ENCODE measurements at regions not wholly inside any gene's neighbourhood (a gene's known extent, or its start where the extent isn't known, plus 50 kb on each side); places are given as distances from the start of the nearest gene placed in this dataset.

- DNase-seq (ENCODE audit: low spot score) = no peak
These were observed 1115.2 kb downstream of the TDRD15 start for GRCh38 chr2:22238967-22239366.

GRCh38 chr2:22247466-22247865 is 1123.7 kb downstream of the TDRD15 start:
- no peak for DNase-seq (ENCODE audit: low spot score)

GRCh38 chr2:22248851-22249250 is 1125.1 kb downstream of the TDRD15 start:
- DNase-seq (ENCODE audit: low spot score) = no peak

GRCh38 chr2:22253171-22253570 is 1129.4 kb downstream of the TDRD15 start:
- no peak for DNase-seq (ENCODE audit: low spot score)

GRCh38 chr2:22261165-22261564 is 1123.8 kb upstream of the KLHL29 start:
- DNase-seq (ENCODE audit: low spot score) = no peak

GRCh38 chr2:22270341-22270740 is 1114.6 kb upstream of the KLHL29 start:
- DNase-seq (ENCODE audit: low spot score) = no peak

GRCh38 chr2:22273853-22274252 is 1111.1 kb upstream of the KLHL29 start:
- DNase-seq (ENCODE audit: low spot score) = no peak

GRCh38 chr2:22274661-22275060 is 1110.3 kb upstream of the KLHL29 start:
- no peak for DNase-seq (ENCODE audit: low spot score)

GRCh38 chr2:22276696-22277095 is 1108.3 kb upstream of the KLHL29 start:
- DNase-seq (ENCODE audit: low spot score) = no peak

- DNase-seq (ENCODE audit: low spot score) = no peak
These were observed 1105.4 kb upstream of the KLHL29 start for GRCh38 chr2:22279541-22279940.

GRCh38 chr2:22281033-22281432 is 1103.9 kb upstream of the KLHL29 start:
- DNase-seq (ENCODE audit: low spot score) = no peak

GRCh38 chr2:22282220-22282619 is 1102.8 kb upstream of the KLHL29 start:
- no peak for DNase-seq (ENCODE audit: low spot score)

- no peak for DNase-seq (ENCODE audit: low spot score)
These were observed 1102.1 kb upstream of the KLHL29 start for GRCh38 chr2:22282916-22283315.

GRCh38 chr2:22283436-22283835 is 1101.5 kb upstream of the KLHL29 start:
- DNase-seq (ENCODE audit: low spot score) = no peak

GRCh38 chr2:22290302-22290701 is 1094.7 kb upstream of the KLHL29 start:
- DNase-seq (ENCODE audit: low spot score) = no peak

GRCh38 chr2:22290909-22291473 is 1094.0 kb upstream of the KLHL29 start:
- DNase-seq (ENCODE audit: low spot score) = no peak

- no peak for DNase-seq (ENCODE audit: low spot score)
These were observed 1083.8 kb upstream of the KLHL29 start for GRCh38 chr2:22301228-22301627.

- DNase-seq (ENCODE audit: low spot score) = no peak
These were observed 1058.7 kb upstream of the KLHL29 start for GRCh38 chr2:22326250-22326649.

GRCh38 chr2:22329211-22330154 is 1055.5 kb upstream of the KLHL29 start:
- no peak for DNase-seq (ENCODE audit: low spot score)

GRCh38 chr2:22336414-22336813 is 1048.6 kb upstream of the KLHL29 start:
- no peak for DNase-seq (ENCODE audit: low spot score)

GRCh38 chr2:22340716-22341115 is 1044.3 kb upstream of the KLHL29 start:
- DNase-seq (ENCODE audit: low spot score) = no peak

- DNase-seq (ENCODE audit: low spot score) = no peak
These were observed 1037.7 kb upstream of the KLHL29 start for GRCh38 chr2:22347306-22347705.

- DNase-seq (ENCODE audit: low spot score) = no peak
These were observed 1034.4 kb upstream of the KLHL29 start for GRCh38 chr2:22350621-22351020.
